GM21528 (cell line): ENCODE measurements at regions not wholly inside any gene's neighbourhood (a gene's known extent, or its start where the extent isn't known, plus 50 kb on each side); places are given as distances from the start of the nearest gene placed in this dataset.
A peak's percentile ranks its signal among the peaks of the same experiment; 100 is the strongest.
"Not testable (repeated sequence)": the region's sequence is repeated elsewhere in the genome, so short reads cannot be mapped to it uniquely, and the experiment has no call there.

Experiments used
- ATAC-seq: cut with Tn5 transposase; IDR thresholded peaks from one replicate; pipeline ENCODE4 v1.9.1; 2021; ENCODE audit warnings: mild to moderate bottlenecking, moderate library complexity; ENCODE audit not compliant: unreplicated experiment, low FRiP score

GRCh38 chr12:67025543-67026114 lies 243.5 kb upstream of the CAND1 start:
- ATAC-seq = peak; percentile 82

- ATAC-seq = no peak
Measured at GRCh38 chr12:67026487-67027246, 242.5 kb upstream of the CAND1 start.

- no peak for ATAC-seq
Measured at GRCh38 chr12:67028529-67028928, 240.6 kb upstream of the CAND1 start.

GRCh38 chr12:67034110-67034879 lies 234.9 kb upstream of the CAND1 start:
- ATAC-seq = no peak

- ATAC-seq = no peak
Measured at GRCh38 chr12:67035121-67035520, 234.0 kb upstream of the CAND1 start.

- ATAC-seq = no peak
Measured at GRCh38 chr12:67038486-67038885, 230.7 kb upstream of the CAND1 start.

- ATAC-seq = no peak
Measured at GRCh38 chr12:67039995-67040860, 228.9 kb upstream of the CAND1 start.

GRCh38 chr12:67040861-67041137 lies 228.4 kb upstream of the CAND1 start:
- ATAC-seq = no peak

GRCh38 chr12:67042697-67043131 lies 226.4 kb upstream of the CAND1 start:
- no peak for ATAC-seq

GRCh38 chr12:67043771-67044170 lies 225.4 kb upstream of the CAND1 start:
- ATAC-seq = no peak

GRCh38 chr12:67045650-67046049 lies 223.5 kb upstream of the CAND1 start:
- ATAC-seq = no peak

- ATAC-seq = no peak
Measured at GRCh38 chr12:67046062-67046461, 223.1 kb upstream of the CAND1 start.

- no peak for ATAC-seq
Measured at GRCh38 chr12:67047634-67048033, 221.5 kb upstream of the CAND1 start.

- ATAC-seq = no peak
Measured at GRCh38 chr12:67048371-67048770, 220.8 kb upstream of the CAND1 start.

GRCh38 chr12:67049199-67049598 lies 220.0 kb upstream of the CAND1 start:
- ATAC-seq = not testable (repeated sequence)

- ATAC-seq = no peak
Measured at GRCh38 chr12:67052981-67053380, 216.2 kb upstream of the CAND1 start.

GRCh38 chr12:67056329-67056728 lies 212.8 kb upstream of the CAND1 start:
- ATAC-seq = no peak

GRCh38 chr12:67057072-67057471 lies 212.1 kb upstream of the CAND1 start:
- no peak for ATAC-seq

GRCh38 chr12:67062193-67062592 lies 207.0 kb upstream of the CAND1 start:
- ATAC-seq = no peak

- no peak for ATAC-seq
Measured at GRCh38 chr12:67067453-67068203, 201.5 kb upstream of the CAND1 start.
